A549 (cell line): ENCODE measurements at regions not wholly inside any gene's neighbourhood (a gene's known extent, or its start where the extent isn't known, plus 50 kb on each side); places are given as distances from the start of the nearest gene placed in this dataset.
"Not testable (repeated sequence)": the region's sequence is repeated elsewhere in the genome, so short reads cannot be mapped to it uniquely, and the experiment has no call there.

Source experiments
- ATAC-seq, 2 experiments: fragments of 200-7000 bp in 1 of 2; fragments of >200 bp in 1 of 2; cut with Nextera tagmentation in 1 of 2; cut with Tn5 transposase in 1 of 2; 3 replicates each; pipeline versions ENCODE4 v1.8.0 to v1.9.1; 2018 to 2020; ENCODE audit warnings: mild to moderate bottlenecking in 1 of 2, moderate library complexity in 1 of 2
- CTCF ChIA-PET: fragments of 300-600 bp; sonication (Branson Sonifier 250); formaldehyde crosslinking; extraction: SDS; loops from one replicate; lab custom pipeline; 2021; ENCODE audit warnings: antibody characterized with exemption, inconsistent platforms; lab: Yijun Ruan, JAX
- POLR2A ChIA-PET: fragments of 350-600 bp; formaldehyde crosslinking; extraction: SDS; loops from one replicate; lab custom pipeline; 2021; ENCODE audit warnings: antibody characterized with exemption, inconsistent platforms; lab: Yijun Ruan, JAX
- DNase-seq, 2 experiments: peaks; one replicate each; pipeline versions ENCODE4 v3.0.0 to v3.0.0-alpha.2; 2011 to 2016; ENCODE audit warnings: low read depth in 1 of 2, low spot score in 1 of 2
- FAIRE-seq: peaks from 2 replicates; lab custom pipeline; 2011; peaks lifted over from hg19 to GRCh38; lab: Jason Lieb, UNC
- H3K27ac ChIP-seq, 2 experiments: fragments of >200 bp; sonication (Bioruptor Twin); formaldehyde crosslinking; 3 replicates each; pipeline ENCODE4 v1.5.1; 2016 to 2017
- H3K4me1 ChIP-seq: fragments of >200 bp; sonication (Bioruptor Twin); formaldehyde crosslinking; 3 replicates; pipeline ENCODE4 v1.6.1; 2016
- H3K4me2 ChIP-seq: fragments of >200 bp; sonication (Bioruptor Twin); formaldehyde crosslinking; 3 replicates; pipeline ENCODE4 v1.6.1; 2016
- H3K4me3 ChIP-seq: fragments of >200 bp; sonication (Bioruptor Twin); formaldehyde crosslinking; 3 replicates; pipeline ENCODE4 v1.5.1; 2016
- H3K9me3 ChIP-seq: fragments of >200 bp; sonication (Bioruptor Twin); formaldehyde crosslinking; 3 replicates; pipeline ENCODE4 v1.6.1; 2016
- BHLHE40 ChIP-seq: IDR thresholded peaks from 2 replicates; pipeline ENCODE4 v1.6.1; 2012; ENCODE audit warnings: low read depth, low read length, inconsistent platforms
- CBX2 ChIP-seq: fragments of 200-600 bp; sonication (generic); IDR thresholded peaks from 2 replicates; pipeline ENCODE4 v1.6.1; 2016; ENCODE audit warnings: low read depth, mild to moderate bottlenecking, borderline replicate concordance
- FOSL2 ChIP-seq, 2 experiments: fragments of 450-650 bp in 1 of 2; fragments of >200 bp in 1 of 2; sonication (Bioruptor Twin) in 1 of 2; formaldehyde crosslinking; IDR thresholded peaks; 2 replicates each; pipeline versions ENCODE4 v1.5.0 to v1.6.1; 2016 to 2020; ENCODE audit warnings: mild to moderate bottlenecking in 1 of 2, moderate library complexity in 1 of 2
- GATA3 ChIP-seq: IDR thresholded peaks from 2 replicates; pipeline ENCODE4 v1.6.1; 2012; ENCODE audit warnings: borderline replicate concordance
- HOXB13 ChIP-seq: fragments of 250-450 bp; sonication (Bioruptor Pico); IDR thresholded peaks from 2 replicates; pipeline ENCODE4 v1.5.0; 2020; ENCODE audit warnings: low read depth, mild to moderate bottlenecking, moderate library complexity
- HOXB5 ChIP-seq: fragments of 250-450 bp; sonication (Bioruptor Pico); IDR thresholded peaks from 2 replicates; pipeline ENCODE4 v1.5.0; 2020; ENCODE audit warnings: mild to moderate bottlenecking, moderate library complexity
- JUN ChIP-seq, 2 experiments: fragments of >200 bp; sonication (Bioruptor Twin); formaldehyde crosslinking; IDR thresholded peaks; 2 replicates in 1 of 2; 3 replicates in 1 of 2; pipeline ENCODE4 v1.6.1; 2016 to 2017
- JUNB ChIP-seq: fragments of >200 bp; sonication (Bioruptor Twin); formaldehyde crosslinking; IDR thresholded peaks from 2 replicates; pipeline ENCODE4 v1.6.1; 2016
- KDM1A ChIP-seq: fragments of 200-600 bp; sonication (generic); IDR thresholded peaks from 2 replicates; pipeline ENCODE4 v1.6.1; 2016; ENCODE audit warnings: low read depth, mild to moderate bottlenecking
- KDM5A ChIP-seq: fragments of 200-600 bp; sonication (generic); IDR thresholded peaks from 2 replicates; pipeline ENCODE4 v1.6.1; 2016; ENCODE audit warnings: antibody characterized with exemption, mild to moderate bottlenecking
- MYC ChIP-seq: IDR thresholded peaks from 2 replicates; pipeline ENCODE4 v1.6.1; 2012; ENCODE audit warnings: mild to moderate bottlenecking, inconsistent platforms, low read length, improper control_type of control experiment, borderline replicate concordance
- POLR2AphosphoS2 ChIP-seq: conservative IDR thresholded peaks from 2 replicates; pipeline ENCODE4 v1.6.1; 2012; ENCODE audit warnings: low read length, improper control_type of control experiment, inconsistent platforms
- RCOR1 ChIP-seq: fragments of 150-350 bp; IDR thresholded peaks from 2 replicates; pipeline ENCODE4 v1.6.1; 2014; ENCODE audit warnings: antibody characterized with exemption, low read length, low read depth
- REST ChIP-seq: fragments of 200-600 bp; sonication (generic); IDR thresholded peaks from 2 replicates; pipeline ENCODE4 v1.6.1; 2016; ENCODE audit warnings: antibody characterized with exemption, mild to moderate bottlenecking, moderate library complexity
- SREBF2 ChIP-seq: fragments of 450-650 bp; IDR thresholded peaks from 2 replicates; pipeline ENCODE4 v1.6.1; 2014; ENCODE audit warnings: mild to moderate bottlenecking, moderate library complexity
- TFCP2L1 ChIP-seq: fragments of 250-450 bp; sonication (Bioruptor Pico); IDR thresholded peaks from 2 replicates; pipeline ENCODE4 v1.5.0; 2021; ENCODE audit warnings: mild to moderate bottlenecking
- TP53 ChIP-seq: fragments of 250-450 bp; sonication (Bioruptor Pico); IDR thresholded peaks from 2 replicates; pipeline ENCODE4 v1.5.0; 2021; ENCODE audit warnings: mild to moderate bottlenecking, moderate library complexity
- USF2 ChIP-seq: fragments of 450-650 bp; IDR thresholded peaks from 2 replicates; pipeline ENCODE4 v1.6.1; 2014; ENCODE audit warnings: antibody characterized with exemption
- ZFP36 ChIP-seq: fragments of 450-650 bp; IDR thresholded peaks from 2 replicates; pipeline ENCODE4 v1.6.1; 2014; ENCODE audit warnings: borderline replicate concordance; ENCODE audit not compliant: partially characterized antibody
- WGBS: methylation state at CpG from one replicate; pipeline ENCODE4 v1.1.6; 2017; ENCODE audit errors: missing lambda C conversion rate; 5-methylcytosine and 5-hydroxymethylcytosine counted together
- TF ChIP-seq, protein P1 (sequence below): fragments of 250-450 bp; sonication (Bioruptor Pico); IDR thresholded peaks from 2 replicates; pipeline ENCODE4 v1.5.0; 2021; ENCODE audit warnings: mild to moderate bottlenecking, moderate library complexity, borderline replicate concordance
- TF ChIP-seq, protein P2 (sequence below): fragments of 150-350 bp; IDR thresholded peaks from 2 replicates; pipeline ENCODE4 v1.6.1; 2014; ENCODE audit warnings: low read depth, mild to moderate bottlenecking, low read length
- TF ChIP-seq, protein P3 (sequence below): fragments of >200 bp; sonication (Bioruptor Twin); formaldehyde crosslinking; IDR thresholded peaks from 3 replicates; pipeline ENCODE4 v1.5.1; 2016

GRCh38 chr1:241442686-241443085 lies 76.9 kb downstream of the FH start:
- H3K4me3 ChIP-seq: no peak overlapping the region
- H3K4me1 ChIP-seq: no peaks in the 10 kb centered on the region
- no peak overlapping the region for H3K27ac ChIP-seq
- DNase-seq (no peak), FAIRE-seq (no peak), ATAC-seq (no peak)
- TF ChIP-seq CBX2: no peak
- no peak for TF ChIP-seq FOSL2 (IDR thresholded peaks at IDR 0.05)
- no peak for TF ChIP-seq FOSL2 (CRISPR knock-in tag; IDR thresholded peaks at IDR 0.05)
- no peak for TF ChIP-seq KDM1A
- no peak for TF ChIP-seq GATA3
- no peak for TF ChIP-seq TFCP2L1 (CRISPR knock-in tag)
- TF ChIP-seq HOXB13 (CRISPR knock-in tag): no peak
- TF ChIP-seq, protein P1, sequence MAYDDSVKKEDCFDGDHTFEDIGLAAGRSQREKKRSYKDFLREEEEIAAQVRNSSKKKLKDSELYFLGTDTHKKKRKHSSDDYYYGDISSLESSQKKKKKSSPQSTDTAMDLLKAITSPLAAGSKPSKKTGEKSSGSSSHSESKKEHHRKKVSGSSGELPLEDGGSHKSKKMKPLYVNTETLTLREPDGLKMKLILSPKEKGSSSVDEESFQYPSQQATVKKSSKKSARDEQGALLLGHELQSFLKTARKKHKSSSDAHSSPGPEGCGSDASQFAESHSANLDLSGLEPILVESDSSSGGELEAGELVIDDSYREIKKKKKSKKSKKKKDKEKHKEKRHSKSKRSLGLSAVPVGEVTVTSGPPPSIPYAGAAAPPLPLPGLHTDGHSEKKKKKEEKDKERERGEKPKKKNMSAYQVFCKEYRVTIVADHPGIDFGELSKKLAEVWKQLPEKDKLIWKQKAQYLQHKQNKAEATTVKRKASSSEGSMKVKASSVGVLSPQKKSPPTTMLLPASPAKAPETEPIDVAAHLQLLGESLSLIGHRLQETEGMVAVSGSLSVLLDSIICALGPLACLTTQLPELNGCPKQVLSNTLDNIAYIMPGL (CRISPR knock-in tag): no peak
- no peak for TF ChIP-seq POLR2AphosphoS2
- TF ChIP-seq USF2: no peak
- no peak for TF ChIP-seq MYC
- TF ChIP-seq, protein P2, sequence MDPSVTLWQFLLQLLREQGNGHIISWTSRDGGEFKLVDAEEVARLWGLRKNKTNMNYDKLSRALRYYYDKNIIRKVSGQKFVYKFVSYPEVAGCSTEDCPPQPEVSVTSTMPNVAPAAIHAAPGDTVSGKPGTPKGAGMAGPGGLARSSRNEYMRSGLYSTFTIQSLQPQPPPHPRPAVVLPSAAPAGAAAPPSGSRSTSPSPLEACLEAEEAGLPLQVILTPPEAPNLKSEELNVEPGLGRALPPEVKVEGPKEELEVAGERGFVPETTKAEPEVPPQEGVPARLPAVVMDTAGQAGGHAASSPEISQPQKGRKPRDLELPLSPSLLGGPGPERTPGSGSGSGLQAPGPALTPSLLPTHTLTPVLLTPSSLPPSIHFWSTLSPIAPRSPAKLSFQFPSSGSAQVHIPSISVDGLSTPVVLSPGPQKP: no peak
- TF ChIP-seq JUNB: no peak
- no peak for TF ChIP-seq HOXB5 (CRISPR knock-in tag)
- H3K4me2 ChIP-seq: no peak overlapping the region
- H3K9me3 ChIP-seq: no peaks in the 10 kb centered on the region
- ChIA-PET CTCF (no interaction called here), POLR2A (no interaction called here)
- WGBS: 36% methylated on average over 4 of the region's 4 CpGs

- ChIA-PET POLR2A (no interaction called here), CTCF (no interaction called here)
- Histone ChIP-seq H3K4me1 (no peaks in the 10 kb centered on the region), H3K27ac (no peak overlapping the region), H3K4me2 (no peak overlapping the region), H3K4me3 (no peak overlapping the region), H3K9me3 (no peaks in the 10 kb centered on the region)
- WGBS: 14% methylated on average over 2 of the region's 2 CpGs
- FAIRE-seq (no peak), ATAC-seq (no peak), DNase-seq (no peak)
- TF ChIP-seq KDM5A (no peak), RCOR1 (no peak), JUN (IDR thresholded peaks at IDR 0.05) (no peak), TP53 (no peak), ZFP36 (no peak), BHLHE40 (no peak), REST (no peak), SREBF2 (no peak)
- TF ChIP-seq, protein P3, sequence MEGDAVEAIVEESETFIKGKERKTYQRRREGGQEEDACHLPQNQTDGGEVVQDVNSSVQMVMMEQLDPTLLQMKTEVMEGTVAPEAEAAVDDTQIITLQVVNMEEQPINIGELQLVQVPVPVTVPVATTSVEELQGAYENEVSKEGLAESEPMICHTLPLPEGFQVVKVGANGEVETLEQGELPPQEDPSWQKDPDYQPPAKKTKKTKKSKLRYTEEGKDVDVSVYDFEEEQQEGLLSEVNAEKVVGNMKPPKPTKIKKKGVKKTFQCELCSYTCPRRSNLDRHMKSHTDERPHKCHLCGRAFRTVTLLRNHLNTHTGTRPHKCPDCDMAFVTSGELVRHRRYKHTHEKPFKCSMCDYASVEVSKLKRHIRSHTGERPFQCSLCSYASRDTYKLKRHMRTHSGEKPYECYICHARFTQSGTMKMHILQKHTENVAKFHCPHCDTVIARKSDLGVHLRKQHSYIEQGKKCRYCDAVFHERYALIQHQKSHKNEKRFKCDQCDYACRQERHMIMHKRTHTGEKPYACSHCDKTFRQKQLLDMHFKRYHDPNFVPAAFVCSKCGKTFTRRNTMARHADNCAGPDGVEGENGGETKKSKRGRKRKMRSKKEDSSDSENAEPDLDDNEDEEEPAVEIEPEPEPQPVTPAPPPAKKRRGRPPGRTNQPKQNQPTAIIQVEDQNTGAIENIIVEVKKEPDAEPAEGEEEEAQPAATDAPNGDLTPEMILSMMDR: no peak
These were observed 78.7 kb downstream of the FH start for GRCh38 chr1:241440904-241441303.

DNA sequence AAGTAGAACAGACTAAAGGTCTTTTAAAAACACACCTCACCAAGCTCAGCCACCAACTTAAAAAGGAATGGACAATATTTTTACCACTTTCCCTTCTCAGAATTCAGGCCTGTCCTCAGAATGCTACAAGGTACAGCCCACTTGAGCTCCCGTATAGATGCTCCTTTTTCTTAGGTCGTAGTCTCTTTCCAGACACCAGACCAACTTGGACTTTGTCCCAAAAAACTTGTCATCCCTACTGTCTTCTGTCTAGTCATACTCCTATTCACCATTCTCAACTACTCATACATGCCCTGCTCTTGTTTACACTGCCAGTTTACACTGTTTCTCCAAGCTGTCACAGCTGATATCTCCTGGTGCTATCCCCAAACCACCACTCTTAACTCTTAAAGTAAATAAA lies 80.9 kb downstream of the FH start:
- ATAC-seq, H3K4me3 ChIP-seq, CTCF ChIA-PET, H3K4me2 ChIP-seq, H3K4me1 ChIP-seq, H3K9me3 ChIP-seq, FAIRE-seq, POLR2A ChIA-PET, H3K27ac ChIP-seq: not testable (repeated sequence)
- WGBS: 11% methylated on average over 2 of the region's 2 CpGs
- peak in 1 of 2 experiments; percentile 7 for DNase-seq
